WI38 (cell line): ENCODE measurements at regions not wholly inside any gene's neighbourhood (a gene's known extent, or its start where the extent isn't known, plus 50 kb on each side); places are given as distances from the start of the nearest gene placed in this dataset.

Source experiments
- H3K4me3 ChIP-seq: 2 replicates; pipeline ENCODE4 v1.5.1; 2011; ENCODE audit warnings: low read depth, mild to moderate bottlenecking, control low read depth, low read length
- TF ChIP-seq, protein P1 (sequence below): IDR thresholded peaks from 2 replicates; pipeline ENCODE4 v1.5.1; 2012; ENCODE audit warnings: low read depth, mild to moderate bottlenecking, control low read depth, low read length

DNA sequence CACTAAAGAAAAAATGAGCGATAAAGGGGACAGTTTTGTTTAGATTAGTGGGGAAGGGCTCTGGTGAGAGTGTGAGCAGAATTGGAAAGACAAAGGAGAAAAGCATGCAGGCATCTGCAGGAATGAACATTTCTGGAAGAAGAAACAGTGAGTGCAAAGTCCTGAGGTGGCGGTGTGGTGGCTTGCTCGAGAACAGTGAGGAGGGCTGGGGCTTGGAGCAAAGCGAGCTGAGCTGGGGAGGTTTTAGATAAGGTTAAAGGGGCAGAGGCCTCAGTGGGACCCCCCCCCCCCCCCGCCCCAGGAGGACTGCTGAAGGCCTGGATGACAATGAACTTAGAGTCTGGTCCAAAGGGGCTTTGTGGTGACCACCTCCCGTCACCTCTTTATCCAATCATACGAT, 202.7 kb upstream of the MVB12B start:
- no peak overlapping the region for H3K4me3 ChIP-seq
- TF ChIP-seq, protein P1, sequence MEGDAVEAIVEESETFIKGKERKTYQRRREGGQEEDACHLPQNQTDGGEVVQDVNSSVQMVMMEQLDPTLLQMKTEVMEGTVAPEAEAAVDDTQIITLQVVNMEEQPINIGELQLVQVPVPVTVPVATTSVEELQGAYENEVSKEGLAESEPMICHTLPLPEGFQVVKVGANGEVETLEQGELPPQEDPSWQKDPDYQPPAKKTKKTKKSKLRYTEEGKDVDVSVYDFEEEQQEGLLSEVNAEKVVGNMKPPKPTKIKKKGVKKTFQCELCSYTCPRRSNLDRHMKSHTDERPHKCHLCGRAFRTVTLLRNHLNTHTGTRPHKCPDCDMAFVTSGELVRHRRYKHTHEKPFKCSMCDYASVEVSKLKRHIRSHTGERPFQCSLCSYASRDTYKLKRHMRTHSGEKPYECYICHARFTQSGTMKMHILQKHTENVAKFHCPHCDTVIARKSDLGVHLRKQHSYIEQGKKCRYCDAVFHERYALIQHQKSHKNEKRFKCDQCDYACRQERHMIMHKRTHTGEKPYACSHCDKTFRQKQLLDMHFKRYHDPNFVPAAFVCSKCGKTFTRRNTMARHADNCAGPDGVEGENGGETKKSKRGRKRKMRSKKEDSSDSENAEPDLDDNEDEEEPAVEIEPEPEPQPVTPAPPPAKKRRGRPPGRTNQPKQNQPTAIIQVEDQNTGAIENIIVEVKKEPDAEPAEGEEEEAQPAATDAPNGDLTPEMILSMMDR, result no peak

DNA sequence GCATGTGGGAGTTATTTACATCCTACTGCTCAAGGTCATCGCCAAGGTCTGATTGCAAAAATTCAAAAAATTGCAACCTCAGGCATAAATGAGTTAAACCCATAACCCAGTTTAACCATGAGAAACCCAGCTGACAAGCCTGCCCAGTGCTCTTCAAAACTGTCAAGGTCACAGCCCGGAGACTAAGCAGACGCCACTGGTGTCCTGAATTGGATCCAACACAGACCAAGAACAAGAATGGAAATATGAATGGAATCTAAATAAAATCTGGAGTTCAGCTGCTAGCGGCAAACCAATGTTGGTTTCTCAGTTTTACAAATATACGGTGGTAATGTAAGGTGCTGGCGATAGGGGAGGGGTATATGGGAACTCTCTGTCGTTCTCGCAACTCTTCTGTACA, 201.5 kb upstream of the MVB12B start:
- TF ChIP-seq, protein P1, result no peak
- H3K4me3 ChIP-seq, result no peak overlapping the region

DNA sequence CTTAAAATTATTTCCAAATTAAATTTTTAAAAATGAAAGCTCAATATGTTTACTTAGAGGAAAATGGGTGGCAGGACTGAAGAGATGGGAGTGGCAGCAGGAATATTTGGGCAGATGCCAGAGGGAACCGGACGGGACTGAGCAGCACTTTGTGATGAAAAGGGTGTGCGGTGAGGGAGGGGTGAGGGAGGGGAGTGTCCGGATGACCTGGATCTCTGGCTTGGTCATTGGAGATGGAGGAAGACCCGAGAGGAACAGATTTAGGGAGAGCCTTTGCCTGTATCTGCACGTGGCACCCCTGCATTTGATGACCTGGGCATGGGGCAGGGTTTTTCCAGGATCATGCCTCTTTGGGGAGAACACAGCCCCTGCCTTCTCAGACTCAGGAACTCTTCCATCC, 201.1 kb upstream of the MVB12B start:
- H3K4me3 ChIP-seq, result no peak overlapping the region
- TF ChIP-seq, protein P1, result no peak

DNA sequence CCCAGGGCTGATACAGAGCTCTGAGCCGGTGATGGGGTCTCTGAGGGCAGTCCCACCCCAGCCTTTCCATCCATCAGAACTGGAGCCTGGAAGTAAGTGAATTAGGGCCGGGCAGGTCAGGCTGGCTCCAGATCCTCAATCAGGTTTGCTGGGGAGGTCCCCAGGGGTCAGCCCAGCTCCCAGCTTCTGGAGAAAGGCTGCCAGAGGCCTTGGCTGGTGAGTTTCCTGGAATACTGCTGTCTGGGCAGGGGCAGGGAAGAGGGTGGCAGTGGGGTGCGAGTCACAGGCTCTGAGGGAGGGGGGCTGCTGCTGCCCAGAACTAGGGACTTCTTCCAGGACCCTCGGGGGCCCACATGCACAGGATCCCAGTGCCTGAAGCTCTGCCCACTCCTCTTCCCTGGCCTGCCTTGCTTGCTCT, 200.6 kb upstream of the MVB12B start:
- TF ChIP-seq, protein P1, result no peak

DNA sequence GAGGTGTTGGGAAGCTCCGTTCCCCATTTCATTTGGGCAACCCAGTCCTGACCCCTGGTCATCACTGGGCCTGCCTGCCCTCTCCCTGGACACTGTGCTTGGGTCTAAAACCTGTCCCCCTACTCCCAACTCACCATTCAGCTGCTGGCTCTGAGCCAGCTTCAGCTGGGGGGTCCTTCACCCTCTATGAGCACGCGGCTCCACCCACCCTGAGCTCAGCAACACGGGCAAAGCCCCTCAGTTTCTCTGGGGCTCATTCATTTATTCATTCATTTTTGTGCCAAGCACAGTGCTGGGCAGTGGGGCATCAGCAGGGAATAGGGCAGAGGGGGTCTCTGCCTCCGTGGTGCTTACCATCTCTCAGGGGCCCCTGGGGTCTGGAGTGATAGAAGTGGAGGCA, 199.8 kb upstream of the MVB12B start:
- TF ChIP-seq, protein P1, result no peak
- no peak overlapping the region for H3K4me3 ChIP-seq

More for the DNA sequence above, 200.6 kb upstream of the MVB12B start:
- H3K4me3 ChIP-seq, result no peak overlapping the region

DNA sequence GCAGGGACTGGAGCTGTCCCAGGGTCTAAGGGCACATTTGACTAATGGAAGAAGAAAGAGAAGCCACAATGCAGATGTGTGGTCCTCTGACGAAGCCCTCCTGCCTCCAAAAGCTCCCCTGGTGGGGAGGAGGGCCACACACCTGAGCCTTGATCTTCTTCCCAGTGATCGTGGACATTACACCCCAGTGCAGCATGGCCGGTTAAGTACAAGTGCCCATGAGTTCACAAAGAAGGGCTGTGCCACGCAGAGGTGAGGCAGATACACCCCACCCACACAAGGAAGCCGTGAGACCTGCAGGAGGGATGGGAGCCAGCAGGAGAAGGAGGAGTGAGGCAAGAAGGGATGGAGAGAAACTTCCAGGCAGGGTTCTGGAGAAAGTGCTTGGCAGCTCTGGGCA, 199.0 kb upstream of the MVB12B start:
- TF ChIP-seq, protein P1, result no peak
- no peak overlapping the region for H3K4me3 ChIP-seq

DNA sequence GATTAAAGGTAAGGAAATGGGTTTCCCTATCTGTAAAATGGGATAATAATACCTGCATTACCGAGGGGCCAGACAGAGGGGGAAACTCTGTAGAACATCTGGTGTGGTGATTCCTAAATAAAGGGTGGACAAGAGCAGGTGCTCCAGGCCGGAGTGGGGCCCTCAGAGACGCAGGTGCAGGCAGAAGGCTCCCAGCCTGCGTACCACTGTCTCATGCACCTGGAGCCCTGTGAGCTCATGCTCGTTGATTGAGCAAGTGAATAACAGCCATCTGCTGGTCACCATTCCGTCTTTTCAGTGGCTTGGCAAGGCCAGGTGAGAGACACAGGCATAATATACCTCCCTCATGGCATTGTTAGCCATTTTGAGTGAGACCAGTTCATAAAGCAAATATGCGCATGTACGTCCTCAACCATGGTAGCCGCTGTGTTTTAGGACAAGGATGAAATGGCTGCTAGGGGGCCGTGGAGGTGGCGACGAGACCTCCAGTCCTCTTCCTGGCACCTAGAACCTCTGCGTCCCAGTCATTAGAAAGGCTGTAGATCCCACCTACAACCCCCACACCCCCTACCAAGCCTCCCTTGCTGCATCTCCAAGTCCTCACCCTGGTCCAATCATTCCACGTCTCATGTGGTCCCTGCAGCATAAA, 198.0 kb upstream of the MVB12B start:
- TF ChIP-seq, protein P1, result no peak
- no peak overlapping the region for H3K4me3 ChIP-seq
